HG03175 (cell line): ENCODE measurements at regions not wholly inside any gene's neighbourhood (a gene's known extent, or its start where the extent isn't known, plus 50 kb on each side); places are given as distances from the start of the nearest gene placed in this dataset.
"Not testable (repeated sequence)": the region's sequence is repeated elsewhere in the genome, so short reads cannot be mapped to it uniquely, and the experiment has no call there.

ENCODE experiments used
- ATAC-seq: cut with Tn5 transposase; IDR thresholded peaks from one replicate; pipeline ENCODE4 v1.9.1; 2021; ENCODE audit warnings: mild to moderate bottlenecking, moderate library complexity; ENCODE audit not compliant: unreplicated experiment

GRCh38 chr15:87727073-87727472 is 529.5 kb downstream of the NTRK3 start:
- ATAC-seq: no peak

DNA sequence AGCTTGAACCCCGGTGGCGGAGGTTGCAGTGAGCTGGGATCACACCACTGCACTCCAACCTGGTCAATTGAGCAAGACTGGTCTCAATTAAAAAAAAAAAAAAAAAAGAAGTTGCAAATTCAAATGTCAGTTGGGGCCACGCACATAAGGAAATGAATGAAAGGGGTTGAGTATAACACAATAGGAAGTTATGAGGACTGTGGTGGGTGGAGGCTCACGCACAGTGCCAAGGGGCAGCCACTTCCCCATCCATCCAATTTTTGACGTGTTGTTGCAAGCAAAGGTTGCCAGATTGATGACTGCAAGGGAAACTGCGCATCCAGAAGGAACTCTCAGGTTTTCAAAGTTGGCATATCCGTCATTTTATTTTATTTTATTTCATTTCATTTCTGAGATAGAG is 532.2 kb downstream of the NTRK3 start:
- no peak for ATAC-seq

DNA sequence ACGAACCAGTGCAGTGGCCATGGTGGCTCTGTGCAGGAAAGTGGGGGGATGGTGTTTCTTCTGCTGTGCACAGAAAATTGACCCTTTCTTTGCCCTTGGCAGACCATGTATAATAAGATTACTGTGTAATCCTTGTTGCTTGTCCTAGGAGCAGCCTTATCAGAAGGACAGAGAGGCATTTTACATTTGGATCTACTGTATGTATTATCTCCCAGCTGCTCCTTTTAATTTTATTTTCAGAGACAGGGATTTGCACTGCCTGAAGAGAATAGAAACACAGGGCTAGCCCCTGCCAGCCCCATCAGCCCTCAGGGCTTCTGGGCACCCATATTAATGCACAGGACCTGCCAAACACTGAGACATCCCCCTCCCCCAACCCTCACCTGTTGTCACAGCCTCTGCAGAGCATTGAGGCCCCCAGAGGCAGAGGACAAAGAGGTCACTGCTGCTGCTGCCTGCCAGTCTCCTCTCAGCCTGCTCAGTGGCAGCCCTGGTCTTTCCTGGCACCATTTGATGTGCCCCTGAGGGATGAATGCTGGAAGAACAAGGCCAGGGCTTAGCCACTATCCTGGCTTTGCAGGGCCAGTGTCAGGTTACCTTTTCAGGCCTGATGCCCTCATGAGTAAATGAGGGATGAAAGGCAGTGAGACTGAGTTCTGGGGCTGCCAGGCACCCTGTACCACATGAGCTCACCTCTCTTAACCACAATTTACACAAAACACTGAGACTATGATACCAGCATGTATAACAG is 533.4 kb downstream of the NTRK3 start:
- ATAC-seq: no peak

DNA sequence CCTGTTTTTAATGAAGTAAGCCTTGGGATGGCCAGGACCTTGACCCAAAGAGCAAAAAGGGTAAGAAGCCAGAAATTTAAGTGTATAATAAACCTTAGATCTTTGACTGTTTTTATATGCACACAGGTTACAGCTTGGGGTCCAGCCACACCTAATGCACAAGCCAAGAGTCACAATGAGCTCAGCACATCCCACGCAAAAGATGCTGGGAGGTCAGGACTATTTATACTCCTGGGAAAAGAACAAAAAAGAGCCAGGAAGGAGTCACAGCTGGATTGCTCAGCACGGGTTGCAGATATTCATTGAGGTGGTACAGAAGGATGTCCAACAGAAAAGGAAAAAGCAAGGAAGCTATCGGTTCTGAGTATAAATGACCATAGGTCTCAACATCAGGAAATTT is 536.3 kb downstream of the NTRK3 start:
- ATAC-seq: no peak

- no peak for ATAC-seq
These were observed 540.1 kb downstream of the NTRK3 start for GRCh38 chr15:87716422-87716821.

DNA sequence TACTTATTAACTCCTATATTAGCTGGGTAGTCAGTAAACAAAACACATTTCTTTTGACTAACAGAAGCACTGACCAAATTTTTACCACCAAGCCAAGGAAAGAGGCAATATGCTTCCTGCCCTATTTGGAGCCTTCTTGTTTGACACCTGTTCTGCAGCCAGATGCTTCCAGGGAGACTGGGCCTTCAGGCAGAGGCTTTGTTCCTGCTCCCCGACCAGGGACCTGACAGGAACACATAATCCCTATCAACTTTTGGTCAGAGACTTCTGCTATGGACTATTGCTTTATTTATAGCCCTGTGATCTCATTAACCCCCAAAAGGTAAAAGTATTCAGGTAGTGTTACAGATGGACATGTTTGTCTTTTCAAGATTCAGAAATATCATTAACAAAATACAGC is 541.3 kb downstream of the NTRK3 start:
- ATAC-seq: no peak

GRCh38 chr15:87713475-87713879 is 543.1 kb downstream of the NTRK3 start:
- ATAC-seq: no peak

- ATAC-seq: no peak
These were observed 544.3 kb downstream of the NTRK3 start for GRCh38 chr15:87712211-87712610.

- ATAC-seq: no peak
These were observed 545.5 kb downstream of the NTRK3 start for GRCh38 chr15:87711026-87711425.

GRCh38 chr15:87710406-87710805 is 546.1 kb downstream of the NTRK3 start:
- no peak for ATAC-seq

DNA sequence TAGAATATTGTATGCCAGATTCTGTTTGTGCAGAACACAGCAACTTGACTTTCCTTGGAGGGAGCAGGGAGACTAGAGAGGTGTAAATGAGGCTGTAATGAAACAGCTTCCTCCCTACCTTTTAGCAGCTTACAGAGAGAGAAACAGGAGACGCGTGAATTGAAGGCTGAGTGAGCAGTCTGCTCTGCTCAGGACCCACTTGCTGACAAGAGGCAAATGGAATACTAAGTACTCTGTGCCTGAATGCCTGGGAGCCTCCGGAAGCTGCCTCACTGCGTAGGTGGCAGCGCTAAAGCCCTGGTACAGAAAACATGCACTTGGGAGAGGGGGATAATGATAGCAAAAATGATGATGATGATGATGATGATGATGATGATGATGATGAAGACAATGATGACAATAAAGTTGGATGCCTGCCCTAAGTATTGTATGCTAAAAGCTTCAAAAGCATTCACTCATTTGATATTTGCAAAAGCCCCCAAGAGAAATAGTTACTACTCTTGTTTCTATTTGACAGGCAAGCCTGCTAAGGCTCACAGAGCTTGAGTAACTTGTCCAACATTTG is 548.9 kb downstream of the NTRK3 start:
- ATAC-seq: no peak

DNA sequence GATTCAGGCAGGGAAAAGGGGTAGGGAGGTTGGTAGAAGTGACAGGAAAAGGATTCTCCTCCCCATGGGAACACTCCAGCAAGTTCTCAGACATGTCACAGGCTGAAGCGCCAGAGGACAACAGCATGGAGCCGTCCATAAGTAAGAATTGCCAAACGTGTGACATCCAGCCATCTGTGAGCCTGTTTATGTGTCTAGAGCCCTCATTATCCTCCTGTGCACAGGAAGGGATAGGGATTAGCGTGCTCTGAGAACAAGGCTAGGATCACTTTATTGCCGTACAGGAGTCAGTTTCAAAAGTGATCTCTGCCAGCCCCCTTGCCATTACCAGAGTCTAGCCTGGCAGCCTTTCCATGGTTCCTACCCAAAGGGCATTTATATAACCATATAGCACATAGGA is 549.5 kb downstream of the NTRK3 start:
- ATAC-seq: no peak

DNA sequence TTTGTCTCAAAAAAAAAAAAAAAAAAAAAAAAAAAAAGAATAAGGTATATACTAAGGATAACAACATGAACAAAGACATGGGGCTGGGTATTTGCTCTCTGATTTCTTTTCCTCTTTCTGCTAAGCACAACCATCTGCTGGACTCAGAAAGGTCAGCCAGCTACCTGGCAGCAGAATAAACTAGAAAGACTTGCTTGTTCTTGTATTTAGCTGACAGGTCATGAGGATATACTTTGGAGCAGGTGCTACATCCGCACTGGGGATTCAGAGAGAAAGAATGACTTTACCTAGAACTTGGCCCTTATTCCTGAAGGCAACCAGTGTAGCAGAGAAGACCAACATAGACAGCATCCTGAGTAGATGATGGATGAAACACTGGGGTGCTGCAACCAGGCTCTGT is 550.5 kb downstream of the NTRK3 start:
- no peak for ATAC-seq

DNA sequence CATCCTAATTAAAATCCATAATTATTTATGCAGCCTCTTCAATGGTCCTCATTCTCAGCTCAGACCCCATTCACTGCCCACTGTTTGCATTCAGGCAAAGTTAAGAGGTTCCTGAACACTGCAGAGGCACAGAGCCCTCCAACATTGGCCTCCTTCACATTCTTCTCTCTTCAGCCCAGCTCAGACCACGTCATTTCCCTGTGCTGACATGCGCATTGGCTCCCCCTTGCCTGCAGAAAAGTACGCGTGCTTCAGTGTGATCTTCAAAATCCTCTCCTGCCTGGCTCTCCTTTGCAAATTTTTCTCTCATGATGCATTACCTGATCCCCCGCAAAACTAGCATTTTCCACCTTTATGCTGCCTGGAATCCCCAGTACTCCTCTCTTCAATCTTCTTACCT is 552.3 kb downstream of the NTRK3 start:
- no peak for ATAC-seq

DNA sequence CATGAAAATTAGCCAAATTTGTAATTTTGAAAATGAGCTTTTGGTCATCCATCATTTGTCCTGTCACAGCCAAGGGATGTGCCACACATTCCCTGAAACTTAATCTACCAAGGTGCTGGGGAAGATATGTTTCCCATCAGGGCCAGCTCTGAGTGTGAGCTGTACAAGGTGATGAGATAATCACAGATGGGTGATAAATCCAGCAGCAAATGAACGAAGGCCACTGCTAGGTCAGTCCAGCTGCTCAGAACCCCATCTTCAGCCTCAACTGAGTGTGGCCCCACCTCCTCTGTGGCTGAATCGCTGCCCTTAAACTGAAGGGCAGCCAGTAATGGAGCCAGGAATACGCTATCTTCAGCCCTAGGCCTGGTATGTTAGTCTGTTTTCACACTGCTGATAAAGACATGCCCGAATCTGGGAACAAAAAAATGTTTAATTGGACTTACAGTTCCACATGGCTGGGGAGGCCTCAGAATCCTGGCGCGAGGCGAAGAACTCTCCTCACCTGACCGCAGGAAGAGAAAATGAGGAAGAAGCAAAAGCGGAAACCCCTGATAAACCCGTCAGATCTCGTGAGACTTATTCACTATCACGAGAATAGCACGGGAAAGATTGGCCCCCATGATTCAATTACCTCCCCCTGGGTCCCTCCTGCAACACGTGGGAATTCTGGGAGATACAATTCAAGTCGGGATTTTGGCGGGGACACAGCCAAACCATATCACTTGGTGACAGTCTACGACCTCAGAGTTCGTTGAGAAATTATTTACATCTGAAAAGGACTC is 553.0 kb downstream of the NTRK3 start:
- no peak for ATAC-seq

DNA sequence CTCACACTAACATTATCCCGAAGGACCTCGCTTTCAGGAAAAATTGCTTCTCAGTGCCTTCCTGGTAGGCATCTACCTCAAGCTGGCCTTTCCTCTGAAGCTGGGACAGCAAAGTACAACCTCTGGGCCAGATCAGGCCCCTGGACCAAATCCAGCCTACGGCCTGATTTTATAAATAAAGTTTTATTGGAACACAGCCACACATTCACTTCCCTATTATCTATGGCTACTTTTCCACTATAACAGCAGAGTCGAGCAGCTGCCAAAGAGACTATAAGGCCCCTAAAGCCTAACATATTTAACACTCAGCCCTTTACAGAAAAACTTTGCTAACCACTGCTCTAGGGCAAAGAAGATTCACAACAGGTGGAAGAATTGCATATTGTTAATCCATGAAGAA is 554.3 kb downstream of the NTRK3 start:
- no peak for ATAC-seq

DNA sequence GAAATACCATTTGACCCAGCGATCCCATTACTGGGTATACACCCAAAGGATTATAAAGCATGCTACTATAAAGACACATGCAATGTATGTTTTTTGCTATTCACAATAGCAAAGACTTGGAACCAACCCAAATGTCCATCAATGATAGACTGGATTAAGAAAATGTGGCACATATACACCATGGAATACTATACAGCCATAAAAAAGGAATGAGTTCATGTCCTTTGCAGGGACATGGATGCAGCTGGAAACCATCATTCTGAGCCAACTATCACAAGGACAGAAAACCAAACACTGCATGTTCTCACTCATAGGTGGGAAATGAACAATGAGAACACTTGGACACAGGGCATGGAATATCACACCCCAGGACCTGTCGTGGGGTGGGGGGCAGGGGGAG is 558.1 kb downstream of the NTRK3 start:
- ATAC-seq: not testable (repeated sequence)

DNA sequence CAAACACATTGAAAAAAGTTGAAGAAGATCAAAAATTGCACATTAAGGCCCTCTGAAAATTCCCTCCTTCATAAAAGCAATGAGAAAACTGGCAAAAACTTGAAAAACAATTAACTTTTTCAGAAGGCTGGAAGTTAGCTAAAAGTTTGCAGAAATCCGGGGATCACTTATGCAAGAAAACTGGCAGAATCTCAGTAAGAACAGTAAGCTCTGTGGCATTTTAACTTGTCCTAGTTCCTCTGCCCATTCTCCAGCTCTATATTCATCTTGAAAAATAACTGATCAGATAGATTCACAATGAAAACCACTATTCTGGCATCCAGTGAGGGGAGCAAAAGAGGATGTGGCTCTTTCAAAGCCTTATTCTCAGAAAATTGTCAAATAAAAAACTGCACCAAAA is 566.8 kb downstream of the NTRK3 start:
- no peak for ATAC-seq

- ATAC-seq: no peak
These were observed 569.0 kb downstream of the NTRK3 start for GRCh38 chr15:87687523-87687870.

- no peak for ATAC-seq
These were observed 569.6 kb downstream of the NTRK3 start for GRCh38 chr15:87686841-87687522.

DNA sequence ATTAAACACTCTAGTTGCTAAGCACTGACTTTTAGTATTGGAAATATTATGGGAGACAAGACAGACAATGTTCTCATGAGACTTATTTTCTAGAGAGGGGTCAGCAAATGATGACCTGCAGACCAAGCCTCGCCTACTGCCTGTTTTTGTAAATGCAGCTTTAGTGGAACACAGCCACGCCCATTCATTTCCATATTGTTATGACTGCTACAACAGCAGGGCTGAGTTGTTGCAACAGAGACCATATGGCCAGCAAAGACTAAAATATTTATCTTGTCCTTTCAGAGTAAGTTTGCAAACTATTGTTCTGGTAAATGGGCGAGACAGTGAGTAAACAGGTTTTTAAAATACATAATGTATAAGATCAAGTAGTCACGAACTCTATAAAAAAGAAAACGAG is 570.2 kb downstream of the NTRK3 start:
- ATAC-seq: no peak

DNA sequence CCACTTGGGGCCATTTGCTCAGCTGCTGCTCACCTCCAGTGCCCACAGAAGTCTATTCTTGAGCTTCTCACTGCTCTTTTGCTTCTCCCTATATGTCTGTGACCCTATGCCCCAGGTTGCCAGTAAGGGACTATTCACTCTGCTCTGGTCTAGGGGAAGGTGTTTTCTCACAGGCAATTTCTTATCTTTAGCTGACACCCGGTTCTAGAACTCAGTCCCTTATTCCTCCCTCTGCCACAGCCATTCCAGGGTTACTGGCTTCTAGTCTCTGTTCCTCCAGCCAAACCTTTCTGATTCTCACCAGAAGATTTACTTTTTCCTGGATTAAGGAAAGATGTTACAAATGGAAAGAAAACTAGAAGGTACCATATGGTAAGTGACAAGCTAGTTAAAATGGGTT is 574.0 kb downstream of the NTRK3 start:
- no peak for ATAC-seq
